ENCODE measurements at regions not wholly inside any gene's neighbourhood (a gene's known extent, or its start where the extent isn't known, plus 50 kb on each side); places are given as distances from the start of the nearest gene placed in this dataset.

DNA sequence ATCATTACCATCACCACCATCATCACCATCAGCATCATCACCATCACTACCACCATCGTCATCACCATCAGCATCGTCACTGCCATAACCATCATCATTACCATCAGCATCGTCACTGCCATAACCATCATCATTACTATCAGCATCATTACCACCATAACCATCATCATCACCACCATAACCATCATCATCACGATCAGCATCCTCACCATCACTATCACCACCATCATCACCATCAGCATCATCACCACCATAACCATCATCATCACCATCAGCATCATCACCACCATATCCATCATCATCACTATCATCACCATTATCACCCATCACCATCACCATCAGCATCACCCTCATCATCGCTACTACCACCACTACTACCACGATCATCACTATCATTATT lies 493.9 kb upstream of the TBX3 start:
- Histone ChIP-seq H3K4me1 (ENCODE audit: insufficient read depth, insufficient read length) (no peaks in the 10 kb centered on the region), H3K9me3 (ENCODE audit: insufficient read depth, low read length) (no peaks in the 10 kb centered on the region), H3K4me3 (ENCODE audit: insufficient read length, low read depth) (no peak overlapping the region), H3K9ac (ENCODE audit: insufficient read length, low read depth) (no peak overlapping the region), H3K36me3 (ENCODE audit: insufficient read depth, insufficient read length, low read length) (no peaks in the 10 kb centered on the region), H3K27me3 (ENCODE audit: insufficient read depth, insufficient read length) (no peaks in the 10 kb centered on the region)
- DNase-seq (ENCODE audit: low read depth, low spot score), result no peak
- no peak for TF ChIP-seq YY1 (IDR thresholded peaks at IDR 0.05; ENCODE audit: insufficient read depth, insufficient read length)
- no peak for TF ChIP-seq ZNF274 (IDR thresholded peaks at IDR 0.05; ENCODE audit: low read depth, low read length)
- no peak for TF ChIP-seq SUZ12 (IDR thresholded peaks at IDR 0.05; ENCODE audit: extremely low read depth, insufficient read depth, insufficient read length)

DNA sequence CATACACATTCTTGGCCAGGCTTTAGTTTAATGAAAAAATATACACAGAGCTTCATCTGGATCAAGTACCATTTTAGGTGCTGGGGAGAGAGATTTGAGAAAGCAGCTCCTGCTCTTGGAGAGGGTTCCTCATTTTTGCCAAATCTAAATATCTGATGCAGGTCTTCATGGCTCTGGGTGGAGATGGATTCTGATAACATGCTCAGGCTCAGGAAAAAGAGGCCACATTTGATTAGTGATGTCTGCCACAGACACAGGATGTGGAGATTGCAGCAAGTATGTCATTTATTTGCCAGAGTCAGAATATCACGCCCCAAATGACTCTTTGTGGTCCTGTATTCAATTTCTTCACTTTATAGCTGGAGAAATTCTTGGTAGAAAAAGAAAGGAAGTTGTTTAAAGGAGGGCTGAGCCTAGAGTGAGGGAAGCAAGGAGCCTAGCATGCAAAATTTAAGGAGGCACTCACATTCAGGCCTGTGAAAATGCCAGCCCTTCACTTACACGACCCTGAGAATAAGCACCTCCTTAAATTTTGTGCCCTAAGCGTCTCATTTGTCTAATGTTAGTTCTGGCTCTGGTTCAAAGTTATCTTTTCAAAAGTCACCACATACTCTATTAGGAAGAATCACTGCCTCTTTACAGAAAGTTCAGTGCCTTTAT lies 492.9 kb upstream of the TBX3 start:
- Histone ChIP-seq H3K36me3 (ENCODE audit: insufficient read depth, insufficient read length, low read length) (no peaks in the 10 kb centered on the region), H3K9me3 (ENCODE audit: insufficient read depth, low read length) (no peaks in the 10 kb centered on the region), H3K4me3 (ENCODE audit: insufficient read length, low read depth) (no peak overlapping the region), H3K4me1 (ENCODE audit: insufficient read depth, insufficient read length) (no peaks in the 10 kb centered on the region), H3K9ac (ENCODE audit: insufficient read length, low read depth) (no peak overlapping the region), H3K27me3 (ENCODE audit: insufficient read depth, insufficient read length) (no peaks in the 10 kb centered on the region)
- DNase-seq (ENCODE audit: low read depth, low spot score), result no peak
- no peak for TF ChIP-seq ZNF274 (IDR thresholded peaks at IDR 0.05; ENCODE audit: low read depth, low read length)
- TF ChIP-seq YY1 (IDR thresholded peaks at IDR 0.05; ENCODE audit: insufficient read depth, insufficient read length), result no peak
- no peak for TF ChIP-seq SUZ12 (IDR thresholded peaks at IDR 0.05; ENCODE audit: extremely low read depth, insufficient read depth, insufficient read length)

DNA sequence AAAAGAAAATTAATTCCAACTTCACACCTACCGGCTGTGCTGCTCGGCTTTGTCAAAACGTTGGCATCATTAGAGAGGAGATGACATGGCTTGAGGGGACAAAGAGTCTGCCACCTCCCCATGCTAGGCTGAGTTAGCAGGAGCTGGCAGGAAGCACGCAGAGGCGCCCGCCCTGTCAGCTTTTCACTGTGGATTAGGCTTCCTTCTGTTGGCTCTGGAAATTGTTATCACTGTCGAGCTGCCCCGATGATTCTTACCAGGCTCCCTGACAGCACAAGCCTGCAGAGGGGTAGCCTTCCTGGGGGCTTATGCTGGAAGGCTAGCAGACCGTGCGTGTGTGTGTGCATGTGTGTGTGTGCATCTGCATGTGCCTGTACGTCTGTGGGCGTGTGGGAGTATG lies 490.9 kb upstream of the TBX3 start:
- H3K36me3 ChIP-seq (ENCODE audit: insufficient read depth, insufficient read length, low read length), result no peaks in the 10 kb centered on the region
- no peak overlapping the region for H3K9ac ChIP-seq (ENCODE audit: insufficient read length, low read depth)
- no peaks in the 10 kb centered on the region for H3K27me3 ChIP-seq (ENCODE audit: insufficient read depth, insufficient read length)
- no peaks in the 10 kb centered on the region for H3K9me3 ChIP-seq (ENCODE audit: insufficient read depth, low read length)
- TF ChIP-seq SUZ12 (IDR thresholded peaks at IDR 0.05; ENCODE audit: extremely low read depth, insufficient read depth, insufficient read length) (no peak), ZNF274 (IDR thresholded peaks at IDR 0.05; ENCODE audit: low read depth, low read length) (no peak), YY1 (IDR thresholded peaks at IDR 0.05; ENCODE audit: insufficient read depth, insufficient read length) (no peak)
- no peak for DNase-seq (ENCODE audit: low read depth, low spot score)
- H3K4me1 ChIP-seq (ENCODE audit: insufficient read depth, insufficient read length), result no peaks in the 10 kb centered on the region
- no peak overlapping the region for H3K4me3 ChIP-seq (ENCODE audit: insufficient read length, low read depth)

DNA sequence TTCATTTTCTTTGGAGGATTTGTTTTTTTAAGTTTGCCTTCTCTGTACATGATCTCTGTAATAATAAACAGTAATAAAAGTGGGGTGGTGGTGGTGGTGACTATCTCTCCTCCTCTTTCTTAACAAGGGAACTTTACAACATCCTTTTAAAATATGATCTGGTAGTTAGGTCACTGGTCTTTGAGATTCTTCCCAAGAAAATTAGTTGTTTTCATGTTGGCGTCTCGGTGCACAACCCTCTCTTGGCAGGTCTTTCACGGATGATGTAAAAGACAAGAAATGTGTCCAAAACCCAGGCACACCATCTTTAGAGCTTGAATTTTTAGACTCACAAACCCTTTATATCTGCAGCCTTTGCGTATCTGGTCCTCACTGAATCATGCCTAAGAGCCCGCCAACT lies 488.5 kb upstream of the TBX3 start:
- H3K9ac ChIP-seq (ENCODE audit: insufficient read length, low read depth), result no peak overlapping the region
- no peak for DNase-seq (ENCODE audit: low read depth, low spot score)
- H3K4me1 ChIP-seq (ENCODE audit: insufficient read depth, insufficient read length), result no peaks in the 10 kb centered on the region
- H3K36me3 ChIP-seq (ENCODE audit: insufficient read depth, insufficient read length, low read length), result no peaks in the 10 kb centered on the region
- H3K27me3 ChIP-seq (ENCODE audit: insufficient read depth, insufficient read length), result no peaks in the 10 kb centered on the region
- no peaks in the 10 kb centered on the region for H3K9me3 ChIP-seq (ENCODE audit: insufficient read depth, low read length)
- no peak overlapping the region for H3K4me3 ChIP-seq (ENCODE audit: insufficient read length, low read depth)
- TF ChIP-seq ZNF274 (IDR thresholded peaks at IDR 0.05; ENCODE audit: low read depth, low read length) (no peak), SUZ12 (IDR thresholded peaks at IDR 0.05; ENCODE audit: extremely low read depth, insufficient read depth, insufficient read length) (no peak), YY1 (IDR thresholded peaks at IDR 0.05; ENCODE audit: insufficient read depth, insufficient read length) (no peak)

DNA sequence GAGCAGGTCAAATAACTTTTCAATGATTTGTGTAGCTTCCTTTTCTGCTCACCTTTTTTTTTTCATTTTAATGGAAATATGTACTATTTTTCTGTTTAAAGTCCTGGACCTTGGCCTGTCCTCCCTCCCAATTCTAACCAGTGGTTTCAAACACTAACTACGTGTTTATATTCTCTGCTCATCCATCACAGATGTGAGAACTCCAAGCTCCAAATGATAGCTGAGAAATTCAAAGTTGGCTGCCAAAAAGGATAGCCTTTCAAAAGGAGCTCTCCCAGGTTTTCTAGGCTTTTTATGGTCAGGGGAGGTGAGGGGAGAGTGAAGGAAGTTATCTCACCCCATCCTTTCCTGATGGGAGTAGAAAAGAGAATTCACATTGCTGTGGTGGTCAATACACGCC lies 486.0 kb upstream of the TBX3 start:
- H3K9ac ChIP-seq (ENCODE audit: insufficient read length, low read depth), result no peak overlapping the region
- DNase-seq (ENCODE audit: low read depth, low spot score), result no peak
- H3K4me3 ChIP-seq (ENCODE audit: insufficient read length, low read depth), result no peak overlapping the region
- no peaks in the 10 kb centered on the region for H3K36me3 ChIP-seq (ENCODE audit: insufficient read depth, insufficient read length, low read length)
- H3K4me1 ChIP-seq (ENCODE audit: insufficient read depth, insufficient read length), result no peaks in the 10 kb centered on the region
- no peaks in the 10 kb centered on the region for H3K9me3 ChIP-seq (ENCODE audit: insufficient read depth, low read length)
- TF ChIP-seq ZNF274 (IDR thresholded peaks at IDR 0.05; ENCODE audit: low read depth, low read length) (no peak), SUZ12 (IDR thresholded peaks at IDR 0.05; ENCODE audit: extremely low read depth, insufficient read depth, insufficient read length) (no peak), YY1 (IDR thresholded peaks at IDR 0.05; ENCODE audit: insufficient read depth, insufficient read length) (no peak)
- no peaks in the 10 kb centered on the region for H3K27me3 ChIP-seq (ENCODE audit: insufficient read depth, insufficient read length)

DNA sequence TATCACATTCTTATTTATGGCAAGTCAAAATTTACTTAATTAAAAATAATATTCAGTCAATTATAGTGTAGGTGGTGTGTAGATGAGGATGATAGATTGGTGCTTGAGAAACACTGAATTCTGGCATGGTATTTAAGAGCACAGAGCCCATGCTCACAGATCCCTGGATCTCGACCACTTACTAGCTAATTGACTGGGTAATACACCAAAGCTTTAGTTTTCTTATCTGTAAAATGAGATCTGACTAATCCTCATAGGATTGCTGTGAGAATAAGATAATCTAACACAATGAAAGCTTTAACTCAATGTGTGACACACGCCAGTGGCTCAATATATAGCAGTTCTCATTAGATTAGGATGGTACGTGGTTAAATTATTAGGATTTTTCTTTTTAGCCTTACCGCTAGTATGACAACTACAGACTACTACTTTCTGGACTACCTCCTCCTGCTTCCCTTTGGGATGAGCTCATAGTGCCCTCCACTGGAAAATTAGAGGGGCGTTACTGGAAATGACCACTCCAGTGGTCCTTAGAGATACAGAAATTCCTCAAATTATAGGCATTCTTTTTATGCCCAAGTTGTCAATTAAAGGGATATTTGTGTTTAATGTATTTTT lies 482.8 kb upstream of the TBX3 start:
- no peak for TF ChIP-seq SUZ12 (IDR thresholded peaks at IDR 0.05; ENCODE audit: extremely low read depth, insufficient read depth, insufficient read length)
- no peaks in the 10 kb centered on the region for H3K4me1 ChIP-seq (ENCODE audit: insufficient read depth, insufficient read length)
- H3K27me3 ChIP-seq (ENCODE audit: insufficient read depth, insufficient read length), result no peaks in the 10 kb centered on the region
- H3K4me3 ChIP-seq (ENCODE audit: insufficient read length, low read depth), result no peak overlapping the region
- no peaks in the 10 kb centered on the region for H3K9me3 ChIP-seq (ENCODE audit: insufficient read depth, low read length)
- DNase-seq (ENCODE audit: low read depth, low spot score), result no peak
- H3K36me3 ChIP-seq (ENCODE audit: insufficient read depth, insufficient read length, low read length), result no peaks in the 10 kb centered on the region
- H3K9ac ChIP-seq (ENCODE audit: insufficient read length, low read depth), result no peak overlapping the region

DNA sequence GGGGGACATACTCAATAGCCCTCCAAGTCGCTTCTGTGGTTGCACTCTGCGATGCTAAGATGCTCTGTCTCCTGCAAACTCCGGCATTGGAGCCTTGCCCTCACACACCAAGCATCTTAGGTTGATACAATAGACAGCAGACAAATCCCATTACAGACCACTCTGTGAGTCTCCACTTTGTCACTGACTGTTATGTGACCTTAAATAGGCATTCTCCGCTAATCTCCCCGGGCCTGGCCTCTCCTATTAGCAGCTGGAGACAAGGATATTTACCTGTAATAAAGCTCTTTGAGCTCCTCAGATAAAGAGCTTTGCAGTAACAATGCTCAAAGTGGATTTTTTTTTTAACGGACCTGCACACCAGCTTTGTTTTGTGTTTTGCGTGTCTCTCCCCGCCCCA lies 479.7 kb upstream of the TBX3 start:
- no peak overlapping the region for H3K4me3 ChIP-seq (ENCODE audit: insufficient read length, low read depth)
- H3K9me3 ChIP-seq (ENCODE audit: insufficient read depth, low read length), result no peaks in the 10 kb centered on the region
- no peak overlapping the region for H3K9ac ChIP-seq (ENCODE audit: insufficient read length, low read depth)
- H3K27me3 ChIP-seq (ENCODE audit: insufficient read depth, insufficient read length), result no peaks in the 10 kb centered on the region
- H3K4me1 ChIP-seq (ENCODE audit: insufficient read depth, insufficient read length), result peaks cover 2% of the 10 kb centered on the region
- TF ChIP-seq YY1 (IDR thresholded peaks at IDR 0.05; ENCODE audit: insufficient read depth, insufficient read length) (no peak), SUZ12 (IDR thresholded peaks at IDR 0.05; ENCODE audit: extremely low read depth, insufficient read depth, insufficient read length) (no peak), ZNF274 (IDR thresholded peaks at IDR 0.05; ENCODE audit: low read depth, low read length) (no peak)
- H3K36me3 ChIP-seq (ENCODE audit: insufficient read depth, insufficient read length, low read length), result no peaks in the 10 kb centered on the region
- DNase-seq (ENCODE audit: low read depth, low spot score), result no peak

Measured in NT2/D1 (cell line).